Calu3 (cell line): ENCODE measurements at regions not wholly inside any gene's neighbourhood (a gene's known extent, or its start where the extent isn't known, plus 50 kb on each side); places are given as distances from the start of the nearest gene placed in this dataset.
"Not testable (repeated sequence)": the region's sequence is repeated elsewhere in the genome, so short reads cannot be mapped to it uniquely, and the experiment has no call there.

Source experiments
- BruUV-seq: library from RNA; stranded (reverse); fragments of 400-500 nt; replicated peaks from 2 replicates; lab custom pipeline; 2021; lab: Mats Ljungman, UMichigan
- CTCF ChIA-PET: fragments of 300-600 bp; sonication (Branson Sonifier 250); formaldehyde crosslinking; loops from one replicate; lab custom pipeline; 2022; ENCODE audit warnings: antibody characterized with exemption; lab: Charles Lee
- DNase-seq: peaks from one replicate; pipeline ENCODE4 v3.0.0; 2022
- H3K27ac Mint-ChIP-seq: one replicate; pipeline ENCODE4 v1.8.0; 2022; ENCODE audit warnings: mixed read lengths; ENCODE audit not compliant: unreplicated experiment
- H3K27me3 Mint-ChIP-seq: one replicate; pipeline ENCODE4 v1.8.0; 2022; ENCODE audit warnings: mixed read lengths; ENCODE audit not compliant: unreplicated experiment
- H3K36me3 Mint-ChIP-seq: one replicate; pipeline ENCODE4 v1.8.0; 2022; ENCODE audit warnings: mild to moderate bottlenecking, moderate library complexity, mixed read lengths; ENCODE audit not compliant: insufficient read depth, unreplicated experiment
- H3K4me1 Mint-ChIP-seq: one replicate; pipeline ENCODE4 v1.8.0; 2022; ENCODE audit warnings: mild to moderate bottlenecking, low read depth, mixed read lengths; ENCODE audit not compliant: unreplicated experiment
- H3K4me3 Mint-ChIP-seq: one replicate; pipeline ENCODE4 v1.8.0; 2022; ENCODE audit warnings: mild to moderate bottlenecking, low read depth, moderate library complexity, mixed read lengths; ENCODE audit not compliant: unreplicated experiment
- H3K9me3 Mint-ChIP-seq: one replicate; pipeline ENCODE4 v1.8.0; 2022; ENCODE audit warnings: low read depth, mixed read lengths; ENCODE audit not compliant: unreplicated experiment
- intact Hi-C: fragments of 100-400 bp; cut with micrococcal nuclease; formaldehyde crosslinking; loops from one replicate; pipeline ENCODE4 v1.10.0; 2022; ENCODE audit not compliant: unreplicated experiment
- TF ChIP-seq, protein P1 (sequence below): fragments of 200-600 bp; IDR thresholded peaks from one replicate; pipeline ENCODE4 v1.8.0; 2022; ENCODE audit warnings: antibody characterized with exemption; ENCODE audit not compliant: unreplicated experiment

DNA sequence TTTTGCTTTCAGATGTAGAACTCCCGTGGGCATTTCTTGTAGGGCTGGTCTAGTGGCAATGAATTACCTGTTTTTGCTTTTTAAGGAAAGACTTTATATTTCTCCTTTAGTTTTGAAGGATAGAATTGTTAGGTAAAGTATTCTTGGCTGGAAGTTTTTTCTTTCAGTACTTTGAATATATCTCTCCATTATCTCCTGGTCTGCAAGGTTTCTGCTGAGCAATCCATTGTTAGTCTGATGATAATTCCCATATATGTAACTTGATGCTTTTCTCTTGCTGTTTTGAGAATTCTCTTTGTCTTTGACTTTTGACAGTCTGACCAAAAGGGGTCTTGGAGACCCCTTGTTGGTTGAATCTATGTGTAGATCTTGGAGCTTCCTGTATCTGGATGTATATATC lies 198.1 kb downstream of the TMEM167A start:
- Mint-ChIP-seq H3K4me1 (no peaks in the 10 kb centered on the region), H3K9me3 (peaks cover 14% of the 10 kb centered on the region), H3K36me3 (no peaks in the 10 kb centered on the region), H3K4me3 (no peak overlapping the region), H3K27ac (no peak overlapping the region), H3K27me3 (no peaks in the 10 kb centered on the region)
- intact Hi-C loops: no loop called here
- no TSS peak for BruUV-seq
- TF ChIP-seq, protein P1, sequence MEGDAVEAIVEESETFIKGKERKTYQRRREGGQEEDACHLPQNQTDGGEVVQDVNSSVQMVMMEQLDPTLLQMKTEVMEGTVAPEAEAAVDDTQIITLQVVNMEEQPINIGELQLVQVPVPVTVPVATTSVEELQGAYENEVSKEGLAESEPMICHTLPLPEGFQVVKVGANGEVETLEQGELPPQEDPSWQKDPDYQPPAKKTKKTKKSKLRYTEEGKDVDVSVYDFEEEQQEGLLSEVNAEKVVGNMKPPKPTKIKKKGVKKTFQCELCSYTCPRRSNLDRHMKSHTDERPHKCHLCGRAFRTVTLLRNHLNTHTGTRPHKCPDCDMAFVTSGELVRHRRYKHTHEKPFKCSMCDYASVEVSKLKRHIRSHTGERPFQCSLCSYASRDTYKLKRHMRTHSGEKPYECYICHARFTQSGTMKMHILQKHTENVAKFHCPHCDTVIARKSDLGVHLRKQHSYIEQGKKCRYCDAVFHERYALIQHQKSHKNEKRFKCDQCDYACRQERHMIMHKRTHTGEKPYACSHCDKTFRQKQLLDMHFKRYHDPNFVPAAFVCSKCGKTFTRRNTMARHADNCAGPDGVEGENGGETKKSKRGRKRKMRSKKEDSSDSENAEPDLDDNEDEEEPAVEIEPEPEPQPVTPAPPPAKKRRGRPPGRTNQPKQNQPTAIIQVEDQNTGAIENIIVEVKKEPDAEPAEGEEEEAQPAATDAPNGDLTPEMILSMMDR: no peak
- DNase-seq: no peak
- CTCF ChIA-PET: no interaction called here

GRCh38 chr5:82873452-82873851 lies 203.7 kb downstream of the TMEM167A start:
- H3K4me1 Mint-ChIP-seq: no peaks in the 10 kb centered on the region
- no peaks in the 10 kb centered on the region for H3K27me3 Mint-ChIP-seq
- DNase-seq: no peak
- CTCF ChIA-PET: no interaction called here
- no peaks in the 10 kb centered on the region for H3K36me3 Mint-ChIP-seq
- intact Hi-C loops: no loop called here
- H3K27ac Mint-ChIP-seq: no peak overlapping the region
- TF ChIP-seq, protein P1: no peak
- BruUV-seq: no TSS peak
- H3K9me3 Mint-ChIP-seq: peaks cover 8% of the 10 kb centered on the region
- H3K4me3 Mint-ChIP-seq: no peak overlapping the region

DNA sequence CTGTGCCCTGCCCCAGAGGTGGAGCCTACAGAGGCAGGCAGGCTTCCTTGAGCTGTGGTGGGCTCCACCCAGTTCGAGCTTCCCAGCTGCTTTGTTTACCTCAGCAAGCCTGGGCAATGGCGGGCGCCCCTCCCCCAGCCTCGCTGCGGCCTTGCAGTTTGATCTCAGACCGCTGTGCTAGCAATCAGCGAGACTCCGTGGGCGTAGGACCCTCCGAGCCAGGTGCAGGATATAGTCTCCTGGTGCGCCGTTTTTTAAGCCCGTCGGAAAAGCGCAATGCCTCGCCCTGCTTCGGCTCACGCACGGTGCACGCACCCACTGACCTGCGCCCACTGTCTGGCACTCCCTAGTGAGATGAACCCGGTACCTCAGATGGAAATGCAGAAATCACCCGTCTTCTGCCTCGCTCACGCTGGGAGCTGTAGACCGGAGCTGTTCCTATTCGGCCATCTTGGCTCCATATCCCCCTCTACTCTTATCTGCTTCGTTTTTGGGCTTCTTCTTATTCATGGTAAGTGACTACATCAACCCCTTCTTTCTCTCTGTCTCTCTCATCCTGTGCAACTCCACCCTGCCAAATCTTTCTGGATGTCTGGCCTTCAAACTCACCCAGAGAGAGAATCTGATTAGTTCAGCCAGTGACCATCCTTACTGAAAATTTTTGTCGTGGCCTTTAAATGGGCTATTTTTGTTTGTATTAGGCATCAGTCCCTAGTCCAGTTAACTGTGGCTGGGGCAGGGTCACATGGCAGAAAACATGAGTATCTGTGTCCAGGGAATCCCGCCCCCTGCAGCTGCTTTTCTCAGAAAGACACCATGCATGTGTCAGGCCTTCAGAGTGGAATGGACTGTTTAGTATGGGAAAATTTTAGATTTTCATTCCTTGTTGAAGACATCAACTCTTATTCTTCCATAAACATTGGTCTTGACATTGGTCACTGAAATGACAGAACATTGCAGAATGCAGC lies 204.6 kb downstream of the TMEM167A start:
- H3K9me3 Mint-ChIP-seq, H3K27ac Mint-ChIP-seq, DNase-seq, H3K27me3 Mint-ChIP-seq, intact Hi-C loops, H3K36me3 Mint-ChIP-seq, H3K4me1 Mint-ChIP-seq, BruUV-seq, H3K4me3 Mint-ChIP-seq, CTCF ChIA-PET: not testable (repeated sequence)

DNA sequence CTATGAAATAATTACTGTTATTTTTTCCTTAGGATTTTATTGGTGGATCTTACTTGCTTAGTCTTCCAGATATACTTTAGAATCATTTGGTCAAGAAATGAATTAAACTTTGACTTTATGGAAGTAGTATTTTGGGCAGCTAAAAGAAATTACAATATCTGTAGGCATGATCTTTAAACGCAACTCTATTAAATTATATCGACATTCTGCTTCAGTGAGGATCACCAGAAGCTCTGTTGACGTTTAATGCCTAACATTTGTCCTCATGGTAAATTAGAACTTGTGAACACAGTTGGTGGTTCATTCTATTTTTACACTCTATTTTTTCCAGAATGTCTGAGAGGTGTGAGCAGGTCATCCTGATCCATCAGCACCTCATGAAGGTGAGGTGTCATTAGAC lies 211.6 kb downstream of the TMEM167A start:
- Mint-ChIP-seq H3K36me3 (no peaks in the 10 kb centered on the region), H3K4me1 (no peaks in the 10 kb centered on the region), H3K27me3 (no peaks in the 10 kb centered on the region), H3K9me3 (peaks cover under 1% of the 10 kb centered on the region), H3K4me3 (no peak overlapping the region), H3K27ac (no peak overlapping the region)
- intact Hi-C loops: no loop called here
- TF ChIP-seq, protein P1: no peak
- BruUV-seq: no TSS peak
- no peak for DNase-seq
- CTCF ChIA-PET: no interaction called here

GRCh38 chr5:82863266-82863665 lies 213.9 kb downstream of the TMEM167A start:
- H3K36me3 Mint-ChIP-seq: no peaks in the 10 kb centered on the region
- CTCF ChIA-PET: interaction anchor here (0.6 kb wide), 1 partner anchor 484 kb away, joined by 3 read pairs; no protein-coding TSS in a partner anchor
- no TSS peak for BruUV-seq
- TF ChIP-seq, protein P1: no peak
- H3K27me3 Mint-ChIP-seq: no peaks in the 10 kb centered on the region
- peaks cover 3% of the 10 kb centered on the region for H3K9me3 Mint-ChIP-seq
- DNase-seq: no peak
- no peaks in the 10 kb centered on the region for H3K4me1 Mint-ChIP-seq
- intact Hi-C loops: no loop called here
- H3K4me3 Mint-ChIP-seq: no peak overlapping the region
- H3K27ac Mint-ChIP-seq: no peak overlapping the region
